SK-N-SH (cell line): ENCODE measurements at regions not wholly inside any gene's neighbourhood (a gene's known extent, or its start where the extent isn't known, plus 50 kb on each side); places are given as distances from the start of the nearest gene placed in this dataset.

Source experiments
- CTCF ChIA-PET: fragments of 300-600, 350-600 bp; formaldehyde crosslinking; extraction: SDS; loops from one replicate; lab custom pipeline; 2021; lab: Yijun Ruan, JAX
- POLR2A ChIA-PET: fragments of 350-600 bp; sonication (Branson Sonifier 250); formaldehyde crosslinking; extraction: SDS; loops from one replicate; lab custom pipeline; 2020; ENCODE audit warnings: antibody characterized with exemption, inconsistent platforms; lab: Yijun Ruan, JAX
- DNase-seq: peaks from one replicate; pipeline ENCODE4 v3.0.0; 2012
- H2AFZ ChIP-seq: fragments of 200-600 bp; sonication (generic); 2 replicates; pipeline ENCODE4 v1.8.1; 2016; ENCODE audit warnings: antibody characterized with exemption, mild to moderate bottlenecking, low read depth
- H3F3A ChIP-seq: fragments of 200-600 bp; sonication (generic); replicated peaks from 2 replicates; pipeline ENCODE3; 2016; ENCODE audit warnings: antibody characterized with exemption, mild to moderate bottlenecking; ENCODE audit not compliant: insufficient read depth
- H3K27ac ChIP-seq, 2 experiments: fragments of 200-500 bp in 1 of 2; fragments of 200-600 bp in 1 of 2; sonication (Bioruptor generic) in 1 of 2; sonication (generic), shearing (Covaris generic) in 1 of 2; 2 replicates each; pipeline versions ENCODE4 v1.5.1 to v1.6.1; 2014 to 2016; ENCODE audit warnings: low read depth in 2 of 2, inconsistent platforms in 1 of 2, low read length in 1 of 2, mild to moderate bottlenecking in 1 of 2, mixed read lengths in 1 of 2
- H3K27me3 ChIP-seq: fragments of 200-600 bp; sonication (generic), shearing (Covaris generic); 2 replicates; pipeline ENCODE4 v1.6.1; 2016; ENCODE audit warnings: mixed run types; ENCODE audit not compliant: insufficient read depth
- H3K36me3 ChIP-seq, 2 experiments: fragments of 200-500 bp in 1 of 2; fragments of 200-600 bp in 1 of 2; sonication (Bioruptor generic) in 1 of 2; sonication (generic) in 1 of 2; replicated peaks in 1 of 2; 2 replicates each; pipeline versions ENCODE3 to v1.5.1; 2014 to 2016; ENCODE audit warnings: low read length in 1 of 2, mild to moderate bottlenecking in 1 of 2; ENCODE audit not compliant: insufficient read depth in 2 of 2, control insufficient read depth in 1 of 2
- H3K4me1 ChIP-seq, 2 experiments: fragments of 200-500 bp in 1 of 2; fragments of 200-600 bp in 1 of 2; sonication (Bioruptor generic) in 1 of 2; sonication (generic), shearing (Covaris generic) in 1 of 2; 2 replicates each; pipeline versions ENCODE4 v1.5.1 to v1.6.1; 2014 to 2016; ENCODE audit warnings: low read depth in 1 of 2, low read length in 1 of 2, mixed run types in 1 of 2; ENCODE audit not compliant: insufficient read depth in 2 of 2, control insufficient read depth in 1 of 2
- H3K4me2 ChIP-seq: fragments of 200-600 bp; sonication (generic), shearing (Covaris generic); 2 replicates; pipeline ENCODE4 v1.6.1; 2017; ENCODE audit warnings: mixed run types
- H3K4me3 ChIP-seq, 2 experiments: fragments of 200-500 bp in 1 of 2; fragments of 200-600 bp in 1 of 2; sonication (Bioruptor generic) in 1 of 2; sonication (generic), shearing (Covaris generic) in 1 of 2; 2 replicates each; pipeline versions ENCODE4 v1.5.1 to v1.8.1; 2014 to 2016; ENCODE audit warnings: low read depth in 2 of 2, inconsistent platforms in 1 of 2, low read length in 1 of 2, mild to moderate bottlenecking in 1 of 2, mixed read lengths in 1 of 2, moderate library complexity in 1 of 2
- H3K79me2 ChIP-seq: fragments of 200-600 bp; sonication (generic); 2 replicates; pipeline ENCODE4 v1.8.1; 2017; ENCODE audit warnings: mild to moderate bottlenecking; ENCODE audit not compliant: insufficient read depth
- H3K9ac ChIP-seq: fragments of 200-600 bp; sonication (generic); 2 replicates; pipeline ENCODE4 v1.6.1; 2017; ENCODE audit warnings: mixed run types
- H3K9me2 ChIP-seq: fragments of 200-600 bp; sonication (generic); 2 replicates; pipeline ENCODE4 v1.6.1; 2017; ENCODE audit warnings: mixed run types
- H3K9me3 ChIP-seq: fragments of 200-600 bp; sonication (generic); 2 replicates; pipeline ENCODE4 v1.6.1; 2017; ENCODE audit warnings: mixed run types, mild to moderate bottlenecking, moderate library complexity
- H4K20me1 ChIP-seq: fragments of 200-600 bp; sonication (generic); 2 replicates; pipeline ENCODE4 v1.6.1; 2017; ENCODE audit warnings: mild to moderate bottlenecking, mixed run types; ENCODE audit not compliant: insufficient read depth
- ELF1 ChIP-seq: IDR thresholded peaks from 2 replicates; pipeline ENCODE4 v1.4.0; 2012
- GABPA ChIP-seq: IDR thresholded peaks from 2 replicates; pipeline ENCODE4 v1.4.0; 2012; ENCODE audit warnings: low read depth, mild to moderate bottlenecking
- JUND ChIP-seq: IDR thresholded peaks from 2 replicates; pipeline ENCODE4 v1.4.0; 2012
- MXI1 ChIP-seq: IDR thresholded peaks from 2 replicates; pipeline ENCODE4 v1.6.1; 2012; ENCODE audit warnings: mild to moderate bottlenecking, low read depth, low read length, improper control_type of control experiment
- POLR2AphosphoS5 ChIP-seq: IDR thresholded peaks from 2 replicates; pipeline ENCODE4 v1.6.1; 2012; ENCODE audit warnings: low read depth, low read length
- RAD21 ChIP-seq: IDR thresholded peaks from 2 replicates; pipeline ENCODE4 v1.6.1; 2012; ENCODE audit warnings: mild to moderate bottlenecking, low read length
- REST ChIP-seq: IDR thresholded peaks from 2 replicates; pipeline ENCODE4 v1.6.1; 2012; ENCODE audit warnings: mild to moderate bottlenecking, low read depth, low read length, moderate library complexity
- TAF1 ChIP-seq: IDR thresholded peaks from 2 replicates; pipeline ENCODE4 v1.6.1; 2012; ENCODE audit warnings: low read depth, mild to moderate bottlenecking, low read length, moderate library complexity, borderline replicate concordance
- WGBS: methylation state at CpG from one replicate; pipeline ENCODE4 v1.1.6; 2017; ENCODE audit warnings: low lambda C conversion rate; 5-methylcytosine and 5-hydroxymethylcytosine counted together
- TF ChIP-seq, protein P1 (sequence below): fragments of 150-350 bp; IDR thresholded peaks from 2 replicates; pipeline ENCODE4 v1.6.1; 2017; ENCODE audit warnings: antibody characterized with exemption, low read length, low read depth, borderline replicate concordance
- TF ChIP-seq, protein P2 (sequence below): fragments of 200-600 bp; sonication (generic); IDR thresholded peaks from 2 replicates; pipeline ENCODE4 v1.6.1; 2017; ENCODE audit warnings: antibody characterized with exemption, mild to moderate bottlenecking, moderate library complexity
- TF ChIP-seq, protein P3 (sequence below): IDR thresholded peaks from 2 replicates; pipeline ENCODE4 v1.4.0; 2012; ENCODE audit warnings: low read depth, borderline replicate concordance
- TF ChIP-seq, protein P4 (sequence below): IDR thresholded peaks from 2 replicates; pipeline ENCODE4; 2012

DNA sequence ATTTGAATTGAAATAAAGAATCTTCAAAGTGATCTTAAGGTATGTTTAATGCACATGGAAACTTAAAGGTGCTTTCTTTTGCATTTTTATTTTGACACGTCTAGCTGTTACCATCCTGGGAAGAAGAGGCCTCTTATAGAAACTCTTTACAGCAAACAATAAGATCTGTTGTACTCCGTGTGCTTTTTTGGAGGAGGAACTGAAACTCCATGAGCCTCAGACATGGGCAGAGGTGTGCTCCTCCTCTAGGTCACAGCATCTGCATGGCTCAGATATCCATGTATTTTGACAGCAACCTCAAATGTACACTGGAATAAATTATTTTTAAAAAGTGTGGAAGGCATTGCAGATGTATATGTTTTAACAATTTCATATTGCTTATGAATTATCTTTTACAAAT is 783.3 kb upstream of the SALL3 start:
- CTCF ChIA-PET = no interaction called here
- H3K9ac ChIP-seq = no peak overlapping the region
- H3K4me2 ChIP-seq = no peak overlapping the region
- TF ChIP-seq POLR2AphosphoS5 = no peak
- TF ChIP-seq, protein P1, sequence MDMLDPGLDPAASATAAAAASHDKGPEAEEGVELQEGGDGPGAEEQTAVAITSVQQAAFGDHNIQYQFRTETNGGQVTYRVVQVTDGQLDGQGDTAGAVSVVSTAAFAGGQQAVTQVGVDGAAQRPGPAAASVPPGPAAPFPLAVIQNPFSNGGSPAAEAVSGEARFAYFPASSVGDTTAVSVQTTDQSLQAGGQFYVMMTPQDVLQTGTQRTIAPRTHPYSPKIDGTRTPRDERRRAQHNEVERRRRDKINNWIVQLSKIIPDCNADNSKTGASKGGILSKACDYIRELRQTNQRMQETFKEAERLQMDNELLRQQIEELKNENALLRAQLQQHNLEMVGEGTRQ = no peak
- TF ChIP-seq, protein P2, sequence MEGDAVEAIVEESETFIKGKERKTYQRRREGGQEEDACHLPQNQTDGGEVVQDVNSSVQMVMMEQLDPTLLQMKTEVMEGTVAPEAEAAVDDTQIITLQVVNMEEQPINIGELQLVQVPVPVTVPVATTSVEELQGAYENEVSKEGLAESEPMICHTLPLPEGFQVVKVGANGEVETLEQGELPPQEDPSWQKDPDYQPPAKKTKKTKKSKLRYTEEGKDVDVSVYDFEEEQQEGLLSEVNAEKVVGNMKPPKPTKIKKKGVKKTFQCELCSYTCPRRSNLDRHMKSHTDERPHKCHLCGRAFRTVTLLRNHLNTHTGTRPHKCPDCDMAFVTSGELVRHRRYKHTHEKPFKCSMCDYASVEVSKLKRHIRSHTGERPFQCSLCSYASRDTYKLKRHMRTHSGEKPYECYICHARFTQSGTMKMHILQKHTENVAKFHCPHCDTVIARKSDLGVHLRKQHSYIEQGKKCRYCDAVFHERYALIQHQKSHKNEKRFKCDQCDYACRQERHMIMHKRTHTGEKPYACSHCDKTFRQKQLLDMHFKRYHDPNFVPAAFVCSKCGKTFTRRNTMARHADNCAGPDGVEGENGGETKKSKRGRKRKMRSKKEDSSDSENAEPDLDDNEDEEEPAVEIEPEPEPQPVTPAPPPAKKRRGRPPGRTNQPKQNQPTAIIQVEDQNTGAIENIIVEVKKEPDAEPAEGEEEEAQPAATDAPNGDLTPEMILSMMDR = no peak
- TF ChIP-seq RAD21 = no peak
- TF ChIP-seq ELF1 = no peak
- TF ChIP-seq GABPA = no peak
- no peak for TF ChIP-seq JUND
- TF ChIP-seq, protein P3, sequence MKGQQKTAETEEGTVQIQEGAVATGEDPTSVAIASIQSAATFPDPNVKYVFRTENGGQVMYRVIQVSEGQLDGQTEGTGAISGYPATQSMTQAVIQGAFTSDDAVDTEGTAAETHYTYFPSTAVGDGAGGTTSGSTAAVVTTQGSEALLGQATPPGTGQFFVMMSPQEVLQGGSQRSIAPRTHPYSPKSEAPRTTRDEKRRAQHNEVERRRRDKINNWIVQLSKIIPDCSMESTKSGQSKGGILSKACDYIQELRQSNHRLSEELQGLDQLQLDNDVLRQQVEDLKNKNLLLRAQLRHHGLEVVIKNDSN = no peak
- TF ChIP-seq TAF1 = no peak
- TF ChIP-seq, protein P4, sequence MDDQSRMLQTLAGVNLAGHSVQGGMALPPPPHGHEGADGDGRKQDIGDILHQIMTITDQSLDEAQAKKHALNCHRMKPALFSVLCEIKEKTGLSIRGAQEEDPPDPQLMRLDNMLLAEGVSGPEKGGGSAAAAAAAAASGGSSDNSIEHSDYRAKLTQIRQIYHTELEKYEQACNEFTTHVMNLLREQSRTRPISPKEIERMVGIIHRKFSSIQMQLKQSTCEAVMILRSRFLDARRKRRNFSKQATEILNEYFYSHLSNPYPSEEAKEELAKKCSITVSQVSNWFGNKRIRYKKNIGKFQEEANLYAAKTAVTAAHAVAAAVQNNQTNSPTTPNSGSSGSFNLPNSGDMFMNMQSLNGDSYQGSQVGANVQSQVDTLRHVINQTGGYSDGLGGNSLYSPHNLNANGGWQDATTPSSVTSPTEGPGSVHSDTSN = no peak
- no peak for TF ChIP-seq REST
- TF ChIP-seq MXI1 = no peak
- TF ChIP-seq, all 33 proteins: peak for 0
- Histone ChIP-seq H3F3A (no peaks in the 10 kb centered on the region), H3K79me2 (no peaks in the 10 kb centered on the region), H3K9me3 (no peaks in the 10 kb centered on the region), H3K4me3 (no peak overlapping the region), H3K27ac (no peak overlapping the region), H3K27me3 (no peaks in the 10 kb centered on the region), H4K20me1 (no peaks in the 10 kb centered on the region), H3K9me2 (no peaks in the 10 kb centered on the region), H3K4me1 (no peaks in the 10 kb centered on the region), H3K36me3 (no peaks in the 10 kb centered on the region), H2AFZ (no peak overlapping the region)
- DNase-seq = no peak
- WGBS = 0% methylated on average over 2 of the region's 2 CpGs
- POLR2A ChIA-PET = no interaction called here
